ENCODE measurements at regions not wholly inside any gene's neighbourhood (a gene's known extent, or its start where the extent isn't known, plus 50 kb on each side); places are given as distances from the start of the nearest gene placed in this dataset.

DNA sequence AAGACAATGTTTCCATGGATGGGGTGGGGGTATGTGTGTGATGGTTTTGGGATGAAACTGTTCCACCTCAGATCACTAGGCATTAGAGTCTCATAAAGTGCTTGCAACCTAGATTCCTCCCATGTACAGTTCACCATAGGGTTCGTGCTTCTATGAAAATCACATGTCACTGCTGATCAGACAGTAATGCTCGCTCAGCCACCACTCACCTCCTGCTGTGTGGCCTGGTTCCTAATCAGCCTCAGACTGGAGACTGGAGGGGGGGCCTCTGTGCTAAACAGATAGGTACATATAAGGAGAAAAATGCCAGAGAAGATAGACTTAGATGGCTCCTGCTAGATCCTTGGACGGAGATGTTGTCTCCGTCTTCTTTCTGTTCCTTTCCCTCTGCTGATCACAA, 1296.9 kb upstream of the SEL1L start:
- Histone ChIP-seq H3K4me3 (ENCODE audit: low read length) (no peak overlapping the region), H3K27me3 (ENCODE audit: control insufficient read depth, insufficient read depth, low read length) (no peaks in the 10 kb centered on the region), H3K27ac (ENCODE audit: low read length) (no peak overlapping the region), H3K36me3 (ENCODE audit: control insufficient read depth, insufficient read depth, low read length) (no peaks in the 10 kb centered on the region), H3K4me1 (ENCODE audit: control insufficient read depth, insufficient read depth, low read length) (no peaks in the 10 kb centered on the region), H3K9me3 (ENCODE audit: control insufficient read depth, low read depth, low read length) (no peaks in the 10 kb centered on the region)
- no peak for DNase-seq
- WGBS (ENCODE audit: insufficient coverage, low lambda C conversion rate), result no CpG with 5 or more reads among the region's 4 CpGs

- Histone ChIP-seq H3K4me1 (ENCODE audit: control insufficient read depth, insufficient read depth, low read length) (no peaks in the 10 kb centered on the region), H3K27ac (ENCODE audit: low read length) (no peak overlapping the region), H3K9me3 (ENCODE audit: control insufficient read depth, low read depth, low read length) (no peaks in the 10 kb centered on the region), H3K36me3 (ENCODE audit: control insufficient read depth, insufficient read depth, low read length) (no peaks in the 10 kb centered on the region), H3K27me3 (ENCODE audit: control insufficient read depth, insufficient read depth, low read length) (no peaks in the 10 kb centered on the region), H3K4me3 (ENCODE audit: low read length) (no peak overlapping the region)
- DNase-seq, result no peak
- 93% methylated on average over 3 of the region's 5 CpGs for WGBS (ENCODE audit: insufficient coverage, low lambda C conversion rate)
These were observed 1302.8 kb upstream of the SEL1L start for GRCh38 chr14:82836256-82836950.

DNA sequence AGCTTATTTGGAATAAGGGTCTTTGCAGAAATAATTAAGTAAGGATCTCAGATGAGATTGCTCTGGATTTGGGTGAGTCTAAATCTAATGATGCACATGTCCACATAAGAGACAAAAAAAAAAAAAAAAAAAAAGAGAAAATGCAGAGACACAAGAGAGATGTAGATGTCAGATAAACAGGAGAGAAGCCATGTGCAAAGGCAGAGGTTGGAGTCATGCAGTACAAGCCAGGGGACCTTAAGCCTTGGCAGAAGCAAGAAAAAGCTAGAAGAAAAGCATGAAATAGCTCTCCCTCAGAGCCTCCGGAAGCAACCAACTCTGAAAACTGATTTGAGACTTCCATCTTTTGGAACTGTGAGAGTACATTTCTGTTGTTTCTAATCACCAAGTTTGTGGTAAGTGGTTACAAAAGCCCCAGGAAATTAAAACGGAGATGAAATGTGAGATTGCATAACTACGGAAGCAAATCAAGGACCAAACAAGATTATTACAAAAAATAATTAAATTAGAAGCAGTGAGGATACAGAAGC, 1304.0 kb upstream of the SEL1L start:
- Histone ChIP-seq H3K27me3 (ENCODE audit: control insufficient read depth, insufficient read depth, low read length) (no peaks in the 10 kb centered on the region), H3K27ac (ENCODE audit: low read length) (no peak overlapping the region), H3K36me3 (ENCODE audit: control insufficient read depth, insufficient read depth, low read length) (no peaks in the 10 kb centered on the region), H3K9me3 (ENCODE audit: control insufficient read depth, low read depth, low read length) (no peaks in the 10 kb centered on the region), H3K4me3 (ENCODE audit: low read length) (no peak overlapping the region), H3K4me1 (ENCODE audit: control insufficient read depth, insufficient read depth, low read length) (no peaks in the 10 kb centered on the region)
- no peak for DNase-seq
- WGBS (ENCODE audit: insufficient coverage, low lambda C conversion rate), result 100% methylated on average over 1 of the region's 3 CpGs

GRCh38 chr14:82850576-82850975, 1316.9 kb upstream of the SEL1L start:
- no peak for DNase-seq
- Histone ChIP-seq H3K27ac (ENCODE audit: low read length) (no peak overlapping the region), H3K9me3 (ENCODE audit: control insufficient read depth, low read depth, low read length) (no peaks in the 10 kb centered on the region), H3K36me3 (ENCODE audit: control insufficient read depth, insufficient read depth, low read length) (no peaks in the 10 kb centered on the region), H3K4me1 (ENCODE audit: control insufficient read depth, insufficient read depth, low read length) (no peaks in the 10 kb centered on the region), H3K27me3 (ENCODE audit: control insufficient read depth, insufficient read depth, low read length) (no peaks in the 10 kb centered on the region), H3K4me3 (ENCODE audit: low read length) (no peak overlapping the region)
- no CpG with 5 or more reads among the region's 3 CpGs for WGBS (ENCODE audit: insufficient coverage, low lambda C conversion rate)

- no peaks in the 10 kb centered on the region for H3K4me1 ChIP-seq (ENCODE audit: control insufficient read depth, insufficient read depth, low read length)
- no peaks in the 10 kb centered on the region for H3K36me3 ChIP-seq (ENCODE audit: control insufficient read depth, insufficient read depth, low read length)
- no peak overlapping the region for H3K4me3 ChIP-seq (ENCODE audit: low read length)
- DNase-seq, result no peak
- WGBS (ENCODE audit: insufficient coverage, low lambda C conversion rate), result no CpG with 5 or more reads among the region's 4 CpGs
- H3K9me3 ChIP-seq (ENCODE audit: control insufficient read depth, low read depth, low read length), result no peaks in the 10 kb centered on the region
- H3K27me3 ChIP-seq (ENCODE audit: control insufficient read depth, insufficient read depth, low read length), result no peaks in the 10 kb centered on the region
- H3K27ac ChIP-seq (ENCODE audit: low read length), result no peak overlapping the region
These were observed 1320.5 kb upstream of the SEL1L start for GRCh38 chr14:82854131-82854530.

- no CpG with 5 or more reads among the region's 1 CpG for WGBS (ENCODE audit: insufficient coverage, low lambda C conversion rate)
- no peak overlapping the region for H3K4me3 ChIP-seq (ENCODE audit: low read length)
These were observed 1321.2 kb upstream of the SEL1L start for GRCh38 chr14:82854901-82855300.

DNA sequence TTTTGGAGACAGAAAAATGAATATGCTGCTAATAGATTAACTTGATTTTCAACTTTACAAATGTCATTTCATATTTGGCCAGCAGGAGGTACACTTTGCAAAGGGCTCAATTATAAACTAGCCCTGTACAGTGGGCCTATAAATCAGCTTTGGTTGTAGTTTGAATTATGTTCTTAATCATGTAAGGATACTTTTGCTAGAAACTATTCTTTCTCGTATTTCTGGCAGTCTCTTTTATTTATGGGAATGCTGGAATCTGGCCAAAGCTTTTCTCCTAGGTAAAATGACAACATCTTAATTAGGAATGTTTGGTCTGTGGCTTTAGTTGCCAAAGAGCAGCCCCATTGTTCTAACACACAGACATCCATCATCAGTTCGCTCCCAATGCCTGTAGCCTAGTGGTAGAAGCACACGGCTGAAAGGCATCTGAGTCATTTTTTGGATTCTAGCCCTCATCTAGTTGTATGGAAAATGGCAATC, 1322.3 kb upstream of the SEL1L start:
- no CpG with 5 or more reads among the region's 3 CpGs for WGBS (ENCODE audit: insufficient coverage, low lambda C conversion rate)
- Histone ChIP-seq H3K36me3 (ENCODE audit: control insufficient read depth, insufficient read depth, low read length) (no peaks in the 10 kb centered on the region), H3K4me1 (ENCODE audit: control insufficient read depth, insufficient read depth, low read length) (no peaks in the 10 kb centered on the region), H3K27ac (ENCODE audit: low read length) (no peak overlapping the region), H3K27me3 (ENCODE audit: control insufficient read depth, insufficient read depth, low read length) (no peaks in the 10 kb centered on the region), H3K4me3 (ENCODE audit: low read length) (no peak overlapping the region), H3K9me3 (ENCODE audit: control insufficient read depth, low read depth, low read length) (no peaks in the 10 kb centered on the region)
- DNase-seq, result peak in 1 of 2 donors; percentile 2

More at GRCh38 chr14:82854901-82855300, 1321.2 kb upstream of the SEL1L start:
- H3K4me1 ChIP-seq (ENCODE audit: control insufficient read depth, insufficient read depth, low read length), result no peaks in the 10 kb centered on the region
- no peaks in the 10 kb centered on the region for H3K9me3 ChIP-seq (ENCODE audit: control insufficient read depth, low read depth, low read length)
- no peak for DNase-seq
- no peaks in the 10 kb centered on the region for H3K36me3 ChIP-seq (ENCODE audit: control insufficient read depth, insufficient read depth, low read length)
- no peak overlapping the region for H3K27ac ChIP-seq (ENCODE audit: low read length)
- H3K27me3 ChIP-seq (ENCODE audit: control insufficient read depth, insufficient read depth, low read length), result no peaks in the 10 kb centered on the region

- H3K27ac ChIP-seq (ENCODE audit: low read length), result no peak overlapping the region
- no peaks in the 10 kb centered on the region for H3K9me3 ChIP-seq (ENCODE audit: control insufficient read depth, low read depth, low read length)
- H3K27me3 ChIP-seq (ENCODE audit: control insufficient read depth, insufficient read depth, low read length), result no peaks in the 10 kb centered on the region
- H3K36me3 ChIP-seq (ENCODE audit: control insufficient read depth, insufficient read depth, low read length), result no peaks in the 10 kb centered on the region
- WGBS (ENCODE audit: insufficient coverage, low lambda C conversion rate), result 80% methylated on average over 1 of the region's 5 CpGs
- H3K4me1 ChIP-seq (ENCODE audit: control insufficient read depth, insufficient read depth, low read length), result no peaks in the 10 kb centered on the region
- DNase-seq, result no peak
- no peak overlapping the region for H3K4me3 ChIP-seq (ENCODE audit: low read length)
These were observed 1327.7 kb upstream of the SEL1L start for GRCh38 chr14:82861313-82861712.

DNA sequence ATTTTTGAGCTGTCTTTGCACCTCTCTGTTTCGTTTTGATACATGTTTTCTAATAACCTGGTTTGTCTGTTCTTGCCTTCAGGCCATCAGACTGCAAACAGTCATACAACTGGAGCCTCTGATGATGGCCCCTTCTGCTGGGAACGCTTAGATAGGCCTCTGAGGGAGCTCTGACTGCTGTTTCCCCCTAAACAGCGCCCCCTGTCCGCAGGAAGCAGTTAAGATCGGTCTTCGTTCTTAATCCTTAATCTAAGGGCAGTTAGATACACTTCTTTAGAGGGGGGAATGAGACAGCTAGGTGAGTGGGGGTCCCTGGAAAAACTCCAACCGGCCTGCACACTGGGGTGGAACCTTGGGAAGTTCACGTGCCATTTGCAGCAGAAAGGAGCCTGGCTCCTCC, 1338.8 kb upstream of the SEL1L start:
- no peaks in the 10 kb centered on the region for H3K4me1 ChIP-seq (ENCODE audit: control insufficient read depth, insufficient read depth, low read length)
- H3K27ac ChIP-seq (ENCODE audit: low read length), result no peak overlapping the region
- H3K9me3 ChIP-seq (ENCODE audit: control insufficient read depth, low read depth, low read length), result no peaks in the 10 kb centered on the region
- DNase-seq, result no peak
- no peaks in the 10 kb centered on the region for H3K27me3 ChIP-seq (ENCODE audit: control insufficient read depth, insufficient read depth, low read length)
- no CpG with 5 or more reads among the region's 8 CpGs for WGBS (ENCODE audit: insufficient coverage, low lambda C conversion rate)
- no peaks in the 10 kb centered on the region for H3K36me3 ChIP-seq (ENCODE audit: control insufficient read depth, insufficient read depth, low read length)
- no peak overlapping the region for H3K4me3 ChIP-seq (ENCODE audit: low read length)

GRCh38 chr14:82878951-82879350, 1345.3 kb upstream of the SEL1L start:
- H3K9me3 ChIP-seq (ENCODE audit: control insufficient read depth, low read depth, low read length), result no peaks in the 10 kb centered on the region
- H3K27ac ChIP-seq (ENCODE audit: low read length), result no peak overlapping the region
- no peak overlapping the region for H3K4me3 ChIP-seq (ENCODE audit: low read length)
- no peak for DNase-seq
- no peaks in the 10 kb centered on the region for H3K4me1 ChIP-seq (ENCODE audit: control insufficient read depth, insufficient read depth, low read length)
- no peaks in the 10 kb centered on the region for H3K27me3 ChIP-seq (ENCODE audit: control insufficient read depth, insufficient read depth, low read length)
- 88% methylated on average over 2 of the region's 3 CpGs for WGBS (ENCODE audit: insufficient coverage, low lambda C conversion rate)
- H3K36me3 ChIP-seq (ENCODE audit: control insufficient read depth, insufficient read depth, low read length), result no peaks in the 10 kb centered on the region
